HepG2 (cell line): ENCODE measurements at regions not wholly inside any gene's neighbourhood (a gene's known extent, or its start where the extent isn't known, plus 50 kb on each side); places are given as distances from the start of the nearest gene placed in this dataset.
A peak's percentile ranks its signal among the peaks of the same experiment; 100 is the strongest.

Experiments
- CHD4 ChIP-seq: fragments of 200-600 bp; sonication (generic); IDR thresholded peaks from 2 replicates; pipeline ENCODE4 v1.7.0; 2017; ENCODE audit warnings: mild to moderate bottlenecking, low read length, borderline replicate concordance
- HNRNPK ChIP-seq: fragments of 200-400 bp; formaldehyde crosslinking; IDR thresholded peaks from 2 replicates; pipeline ENCODE4 v1.6.1; 2018; ENCODE audit warnings: low read length, low read depth, moderate library complexity, mild to moderate bottlenecking; ENCODE audit not compliant: poor library complexity, severe bottlenecking
- HOXA5 ChIP-seq: sonication (generic); formaldehyde crosslinking; IDR thresholded peaks from 2 replicates; pipeline ENCODE4 v1.4.0; 2020; ENCODE audit warnings: missing genetic modification reagents
- JUND ChIP-seq: sonication (generic); formaldehyde crosslinking; IDR thresholded peaks from 2 replicates; pipeline ENCODE4 v1.8.0; 2022; ENCODE audit warnings: mild to moderate bottlenecking, missing genetic modification reagents
- MLLT10 ChIP-seq: sonication (generic); formaldehyde crosslinking; IDR thresholded peaks from 2 replicates; pipeline ENCODE4 v1.4.0; 2020; ENCODE audit warnings: missing genetic modification reagents
- SP4 ChIP-seq: sonication (generic); formaldehyde crosslinking; IDR thresholded peaks from 2 replicates; pipeline ENCODE4 v1.8.1; 2023; ENCODE audit warnings: mild to moderate bottlenecking, missing genetic modification reagents
- TCF7 ChIP-seq: sonication (generic); IDR thresholded peaks from 2 replicates; pipeline ENCODE4 v1.6.1; 2016; ENCODE audit warnings: antibody characterized with exemption, low read depth
- XBP1 ChIP-seq: sonication (generic); formaldehyde crosslinking; IDR thresholded peaks from 2 replicates; pipeline ENCODE4 v1.5.0; 2020; ENCODE audit warnings: missing genetic modification reagents
- ZEB1 ChIP-seq: IDR thresholded peaks from 2 replicates; pipeline ENCODE4 v1.6.1; 2012; ENCODE audit warnings: mild to moderate bottlenecking, low read depth, inconsistent platforms; ENCODE audit not compliant: insufficient replicate concordance
- ZFP37 ChIP-seq: sonication (generic); formaldehyde crosslinking; IDR thresholded peaks from 2 replicates; pipeline ENCODE4 v1.4.0; 2020; ENCODE audit warnings: missing genetic modification reagents, borderline replicate concordance
- ZKSCAN8 ChIP-seq: IDR thresholded peaks from 2 replicates; pipeline ENCODE4 v1.6.1; 2016; ENCODE audit warnings: borderline replicate concordance, missing genetic modification reagents, missing compliant biosample characterization
- ZNF256 ChIP-seq: sonication (generic); formaldehyde crosslinking; conservative IDR thresholded peaks from 2 replicates; pipeline ENCODE4 v1.4.0; 2020; ENCODE audit warnings: missing genetic modification reagents
- ZNF598 ChIP-seq: sonication (generic); formaldehyde crosslinking; IDR thresholded peaks from 2 replicates; pipeline ENCODE4 v1.5.1; 2020; ENCODE audit warnings: mild to moderate bottlenecking, missing genetic modification reagents, borderline replicate concordance
- ZNF607 ChIP-seq: sonication (generic); formaldehyde crosslinking; IDR thresholded peaks from 2 replicates; pipeline ENCODE4 v1.5.1; 2020; ENCODE audit warnings: missing genetic modification reagents, mild to moderate bottlenecking, borderline replicate concordance
- ZNF614 ChIP-seq: IDR thresholded peaks from 2 replicates; pipeline ENCODE4 v1.6.1; 2018; ENCODE audit warnings: missing biosample characterization, missing genetic modification reagents, inconsistent platforms, borderline replicate concordance
- ZNF75D ChIP-seq: sonication (generic); formaldehyde crosslinking; IDR thresholded peaks from 2 replicates; pipeline ENCODE4 v1.8.1; 2023; ENCODE audit warnings: missing genetic modification reagents, mild to moderate bottlenecking, borderline replicate concordance
- TF ChIP-seq, protein P1 (sequence below): IDR thresholded peaks from 2 replicates; pipeline ENCODE4 v1.6.1; 2016; ENCODE audit warnings: mild to moderate bottlenecking, missing biosample characterization, missing genetic modification reagents
- TF ChIP-seq, protein P2 (sequence below): sonication (generic); formaldehyde crosslinking; IDR thresholded peaks from 2 replicates; pipeline ENCODE4 v1.4.0; 2020; ENCODE audit warnings: missing genetic modification reagents, low read depth, mild to moderate bottlenecking, borderline replicate concordance
- TF ChIP-seq, protein P3 (sequence below): sonication (generic); formaldehyde crosslinking; IDR thresholded peaks from 2 replicates; pipeline ENCODE4 v1.5.0; 2020; ENCODE audit warnings: mild to moderate bottlenecking, missing genetic modification reagents, borderline replicate concordance
- TF ChIP-seq, protein P4 (sequence below): sonication (generic); formaldehyde crosslinking; conservative IDR thresholded peaks from 2 replicates; pipeline ENCODE4 v1.4.0; 2020; ENCODE audit warnings: missing genetic modification reagents
- TF ChIP-seq, protein P5 (sequence below): sonication (generic); formaldehyde crosslinking; IDR thresholded peaks from 2 replicates; pipeline ENCODE4 v1.8.0; 2022; ENCODE audit warnings: low read depth, missing genetic modification reagents

DNA sequence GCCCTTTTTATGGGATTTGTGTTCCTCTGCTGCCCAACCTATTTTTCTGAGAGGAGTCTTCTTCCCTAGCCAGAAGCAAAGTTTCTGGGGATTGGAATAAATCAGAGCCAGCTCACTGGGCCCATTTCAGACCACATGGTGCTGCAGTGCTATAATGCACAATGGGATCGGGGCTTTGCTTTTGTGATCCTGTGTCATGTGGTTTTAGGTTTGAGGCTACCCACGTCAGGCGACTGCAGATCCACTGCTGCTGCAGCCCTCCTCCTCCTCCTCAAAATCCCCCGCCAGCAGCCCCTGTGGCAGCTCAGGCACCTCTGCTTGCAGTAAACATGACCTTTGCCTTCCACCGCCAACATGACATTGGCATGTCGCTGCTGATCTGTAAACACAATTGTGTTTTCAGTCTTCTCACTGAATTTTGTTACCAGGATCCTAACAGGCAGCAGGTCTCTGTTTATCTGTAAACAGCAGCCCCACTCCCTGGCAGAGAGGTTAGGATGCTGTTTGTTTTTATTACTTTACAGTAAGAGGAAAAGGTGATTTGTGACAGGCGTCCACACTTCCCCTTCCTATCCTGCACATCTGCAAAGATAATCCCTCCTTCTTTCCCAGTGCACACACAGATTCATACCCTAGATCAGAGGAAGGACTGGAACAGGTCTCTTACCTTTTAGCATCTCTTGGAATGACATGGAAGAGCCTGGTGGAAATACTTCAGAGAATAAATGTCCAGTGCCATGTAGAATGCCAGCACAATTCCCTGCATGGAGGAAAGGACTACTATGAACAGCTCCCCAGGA, 130.8 kb downstream of the FOXI3 start (continued):
- TF ChIP-seq ZNF598 (CRISPR knock-in tag) (no peak), ZNF75D (CRISPR knock-in tag) (no peak), ZNF607 (CRISPR knock-in tag) (0 out of 2 replicates have a peak, but pooled peaks have one; percentile 35), MLLT10 (CRISPR knock-in tag) (no peak), SP4 (CRISPR knock-in tag) (no peak; the same call in 1 of the 2 replicates), TCF7 (no peak), HNRNPK (no peak), ZNF256 (no peak), XBP1 (CRISPR knock-in tag) (no peak), JUND (CRISPR knock-in tag) (no peak), ZEB1 (no peak), ZFP37 (CRISPR knock-in tag) (no peak), CHD4 (no peak), HOXA5 (CRISPR knock-in tag) (no peak), ZNF614 (CRISPR knock-in tag) (no peak), ZKSCAN8 (no peak)
- TF ChIP-seq, protein P1, sequence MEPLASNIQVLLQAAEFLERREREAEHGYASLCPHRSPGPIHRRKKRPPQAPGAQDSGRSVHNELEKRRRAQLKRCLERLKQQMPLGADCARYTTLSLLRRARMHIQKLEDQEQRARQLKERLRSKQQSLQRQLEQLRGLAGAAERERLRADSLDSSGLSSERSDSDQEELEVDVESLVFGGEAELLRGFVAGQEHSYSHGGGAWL (CRISPR knock-in tag) = no peak
- TF ChIP-seq, protein P2, sequence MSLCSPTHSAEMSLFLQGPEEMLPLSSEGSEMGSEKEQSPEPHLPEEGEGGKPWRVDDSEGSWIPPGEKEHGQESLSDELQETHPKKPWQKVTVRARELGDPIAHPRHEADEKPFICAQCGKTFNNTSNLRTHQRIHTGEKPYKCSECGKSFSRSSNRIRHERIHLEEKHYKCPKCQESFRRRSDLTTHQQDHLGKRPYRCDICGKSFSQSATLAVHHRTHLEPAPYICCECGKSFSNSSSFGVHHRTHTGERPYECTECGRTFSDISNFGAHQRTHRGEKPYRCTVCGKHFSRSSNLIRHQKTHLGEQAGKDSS (CRISPR knock-in tag) = no peak
- TF ChIP-seq, protein P3, sequence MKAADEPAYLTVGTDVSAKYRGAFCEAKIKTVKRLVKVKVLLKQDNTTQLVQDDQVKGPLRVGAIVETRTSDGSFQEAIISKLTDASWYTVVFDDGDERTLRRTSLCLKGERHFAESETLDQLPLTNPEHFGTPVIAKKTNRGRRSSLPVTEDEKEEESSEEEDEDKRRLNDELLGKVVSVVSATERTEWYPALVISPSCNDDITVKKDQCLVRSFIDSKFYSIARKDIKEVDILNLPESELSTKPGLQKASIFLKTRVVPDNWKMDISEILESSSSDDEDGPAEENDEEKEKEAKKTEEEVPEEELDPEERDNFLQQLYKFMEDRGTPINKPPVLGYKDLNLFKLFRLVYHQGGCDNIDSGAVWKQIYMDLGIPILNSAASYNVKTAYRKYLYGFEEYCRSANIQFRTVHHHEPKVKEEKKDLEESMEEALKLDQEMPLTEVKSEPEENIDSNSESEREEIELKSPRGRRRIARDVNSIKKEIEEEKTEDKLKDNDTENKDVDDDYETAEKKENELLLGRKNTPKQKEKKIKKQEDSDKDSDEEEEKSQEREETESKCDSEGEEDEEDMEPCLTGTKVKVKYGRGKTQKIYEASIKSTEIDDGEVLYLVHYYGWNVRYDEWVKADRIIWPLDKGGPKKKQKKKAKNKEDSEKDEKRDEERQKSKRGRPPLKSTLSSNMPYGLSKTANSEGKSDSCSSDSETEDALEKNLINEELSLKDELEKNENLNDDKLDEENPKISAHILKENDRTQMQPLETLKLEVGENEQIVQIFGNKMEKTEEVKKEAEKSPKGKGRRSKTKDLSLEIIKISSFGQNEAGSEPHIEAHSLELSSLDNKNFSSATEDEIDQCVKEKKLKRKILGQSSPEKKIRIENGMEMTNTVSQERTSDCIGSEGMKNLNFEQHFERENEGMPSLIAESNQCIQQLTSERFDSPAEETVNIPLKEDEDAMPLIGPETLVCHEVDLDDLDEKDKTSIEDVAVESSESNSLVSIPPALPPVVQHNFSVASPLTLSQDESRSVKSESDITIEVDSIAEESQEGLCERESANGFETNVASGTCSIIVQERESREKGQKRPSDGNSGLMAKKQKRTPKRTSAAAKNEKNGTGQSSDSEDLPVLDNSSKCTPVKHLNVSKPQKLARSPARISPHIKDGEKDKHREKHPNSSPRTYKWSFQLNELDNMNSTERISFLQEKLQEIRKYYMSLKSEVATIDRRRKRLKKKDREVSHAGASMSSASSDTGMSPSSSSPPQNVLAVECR = peak; percentile 41; the same call in 1 of the 2 replicates
- TF ChIP-seq, protein P4, sequence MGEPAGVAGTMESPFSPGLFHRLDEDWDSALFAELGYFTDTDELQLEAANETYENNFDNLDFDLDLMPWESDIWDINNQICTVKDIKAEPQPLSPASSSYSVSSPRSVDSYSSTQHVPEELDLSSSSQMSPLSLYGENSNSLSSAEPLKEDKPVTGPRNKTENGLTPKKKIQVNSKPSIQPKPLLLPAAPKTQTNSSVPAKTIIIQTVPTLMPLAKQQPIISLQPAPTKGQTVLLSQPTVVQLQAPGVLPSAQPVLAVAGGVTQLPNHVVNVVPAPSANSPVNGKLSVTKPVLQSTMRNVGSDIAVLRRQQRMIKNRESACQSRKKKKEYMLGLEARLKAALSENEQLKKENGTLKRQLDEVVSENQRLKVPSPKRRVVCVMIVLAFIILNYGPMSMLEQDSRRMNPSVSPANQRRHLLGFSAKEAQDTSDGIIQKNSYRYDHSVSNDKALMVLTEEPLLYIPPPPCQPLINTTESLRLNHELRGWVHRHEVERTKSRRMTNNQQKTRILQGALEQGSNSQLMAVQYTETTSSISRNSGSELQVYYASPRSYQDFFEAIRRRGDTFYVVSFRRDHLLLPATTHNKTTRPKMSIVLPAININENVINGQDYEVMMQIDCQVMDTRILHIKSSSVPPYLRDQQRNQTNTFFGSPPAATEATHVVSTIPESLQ (CRISPR knock-in tag) = no peak
- TF ChIP-seq, protein P5, sequence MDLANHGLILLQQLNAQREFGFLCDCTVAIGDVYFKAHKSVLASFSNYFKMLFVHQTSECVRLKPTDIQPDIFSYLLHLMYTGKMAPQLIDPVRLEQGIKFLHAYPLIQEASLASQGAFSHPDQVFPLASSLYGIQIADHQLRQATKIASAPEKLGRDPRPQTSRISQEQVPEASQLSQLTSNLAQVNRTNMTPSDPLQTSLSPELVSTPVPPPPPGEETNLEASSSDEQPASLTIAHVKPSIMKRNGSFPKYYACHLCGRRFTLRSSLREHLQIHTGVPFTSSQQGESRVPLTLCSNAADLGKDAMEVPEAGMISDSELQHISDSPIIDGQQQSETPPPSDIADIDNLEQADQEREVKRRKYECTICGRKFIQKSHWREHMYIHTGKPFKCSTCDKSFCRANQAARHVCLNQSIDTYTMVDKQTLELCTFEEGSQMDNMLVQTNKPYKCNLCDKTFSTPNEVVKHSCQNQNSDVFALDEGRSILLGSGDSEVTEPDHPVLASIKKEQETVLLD (CRISPR knock-in tag) = no peak
